Esophagus squamous epithelium (tissue), 5 donors: ENCODE measurements at regions not wholly inside any gene's neighbourhood (a gene's known extent, or its start where the extent isn't known, plus 50 kb on each side); places are given as distances from the start of the nearest gene placed in this dataset.

Experiments used
- DNase-seq: peaks from one replicate; lab custom pipeline; 2025; lab: John Stamatoyannopoulos, UW
- H3K27ac ChIP-seq, 4 donors: fragments of 200-600 bp; sonication (generic); one replicate each; pipeline ENCODE4 v1.5.1; 2016 to 2019; ENCODE audit warnings: mild to moderate bottlenecking in 1 of 4
- H3K27me3 ChIP-seq, 4 donors: fragments of 200-600 bp; sonication (generic); 1 replicate in 3 of 4; 2 replicates in 1 of 4; pipeline versions ENCODE4 v1.5.1 to v1.6.0; 2017 to 2021; ENCODE audit warnings: antibody characterized with exemption in 1 of 4
- H3K36me3 ChIP-seq, 3 donors: fragments of 200-600 bp; sonication (generic); one replicate each; pipeline ENCODE4 v1.5.1; 2016 to 2019
- H3K4me1 ChIP-seq, 3 donors: fragments of 200-600 bp; sonication (generic); one replicate each; pipeline ENCODE4 v1.5.1; 2017 to 2019
- H3K4me3 ChIP-seq, 4 donors: fragments of 200-600 bp; sonication (generic); 1 replicate in 3 of 4; 2 replicates in 1 of 4; pipeline ENCODE4 v1.5.1; 2016 to 2019; ENCODE audit warnings: mild to moderate bottlenecking in 2 of 4, moderate library complexity in 1 of 4
- H3K9me3 ChIP-seq, 3 donors: fragments of 200-600 bp; sonication (generic); one replicate each; pipeline ENCODE4 v1.5.1; 2016 to 2019
- POLR2A ChIP-seq, 4 donors: fragments of 450-650 bp; IDR thresholded peaks; one replicate each; pipeline ENCODE4 v1.6.1; 2017; ENCODE audit warnings: antibody characterized with exemption in 4 of 4, mild to moderate bottlenecking in 4 of 4, moderate library complexity in 3 of 4
- WGBS, 2 donors: methylation state at CpG; one replicate each; pipeline ENCODE4 v1.1.5; 2018; 5-methylcytosine and 5-hydroxymethylcytosine counted together
- intact Hi-C: fragments of 100-400 bp; cut with DNase I; formaldehyde crosslinking; loops from one replicate; pipeline ENCODE4 v1.15.0; 2022
- TF ChIP-seq, protein P1 (sequence below), 6 experiments: fragments of 450-650 bp in 4 of 6; fragments of 200-600 bp in 2 of 6; sonication (generic) in 2 of 6; IDR thresholded peaks; one replicate each; pipeline ENCODE4 v1.5.1; 2016 to 2019; ENCODE audit warnings: antibody characterized with exemption in 6 of 6, mild to moderate bottlenecking in 4 of 6, moderate library complexity in 4 of 6
- donor health status: DM: yes; HTN: yes; CAD: no.

DNA sequence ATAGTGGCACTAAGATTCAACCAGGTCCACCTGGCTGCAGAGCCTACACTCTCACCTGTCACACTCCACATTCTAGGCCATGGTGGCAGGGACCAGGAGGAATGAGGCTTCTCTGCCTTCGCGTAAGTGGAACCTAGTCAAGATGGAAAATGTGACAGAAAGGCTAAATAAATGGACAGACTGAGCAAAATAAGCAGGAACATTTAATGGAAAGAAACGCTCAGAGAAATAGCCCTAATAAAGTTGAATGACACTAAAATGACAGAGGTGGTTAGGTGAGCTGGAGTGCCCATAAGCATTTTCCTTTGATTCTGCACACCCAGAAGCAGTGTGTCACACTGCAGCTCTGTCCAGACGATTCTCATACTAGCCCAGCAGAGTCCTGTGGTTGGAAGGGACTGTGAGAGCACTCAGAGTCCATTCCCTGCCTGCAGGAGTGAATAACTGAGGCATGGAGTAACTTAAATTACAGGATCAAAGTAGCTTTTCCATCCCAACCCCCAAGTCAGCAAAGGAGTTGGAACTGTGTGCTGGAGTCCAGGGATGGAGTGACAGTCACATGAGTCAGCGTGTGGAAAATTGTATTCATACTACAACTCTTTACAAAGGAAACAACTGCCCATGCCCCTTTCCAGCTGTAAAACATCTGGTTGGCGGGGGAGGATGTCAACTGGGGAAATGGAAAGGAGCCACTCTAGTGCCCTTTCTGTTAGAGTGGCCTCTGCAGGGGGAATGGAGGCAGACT, 105.4 kb upstream of the LGALSL start:
- intact Hi-C loops, result no loop called here
- H3K9me3 ChIP-seq, result no peaks in the 10 kb centered on the region
- TF ChIP-seq POLR2A (IDR thresholded peaks at IDR 0.05), result no peak
- TF ChIP-seq, protein P1, sequence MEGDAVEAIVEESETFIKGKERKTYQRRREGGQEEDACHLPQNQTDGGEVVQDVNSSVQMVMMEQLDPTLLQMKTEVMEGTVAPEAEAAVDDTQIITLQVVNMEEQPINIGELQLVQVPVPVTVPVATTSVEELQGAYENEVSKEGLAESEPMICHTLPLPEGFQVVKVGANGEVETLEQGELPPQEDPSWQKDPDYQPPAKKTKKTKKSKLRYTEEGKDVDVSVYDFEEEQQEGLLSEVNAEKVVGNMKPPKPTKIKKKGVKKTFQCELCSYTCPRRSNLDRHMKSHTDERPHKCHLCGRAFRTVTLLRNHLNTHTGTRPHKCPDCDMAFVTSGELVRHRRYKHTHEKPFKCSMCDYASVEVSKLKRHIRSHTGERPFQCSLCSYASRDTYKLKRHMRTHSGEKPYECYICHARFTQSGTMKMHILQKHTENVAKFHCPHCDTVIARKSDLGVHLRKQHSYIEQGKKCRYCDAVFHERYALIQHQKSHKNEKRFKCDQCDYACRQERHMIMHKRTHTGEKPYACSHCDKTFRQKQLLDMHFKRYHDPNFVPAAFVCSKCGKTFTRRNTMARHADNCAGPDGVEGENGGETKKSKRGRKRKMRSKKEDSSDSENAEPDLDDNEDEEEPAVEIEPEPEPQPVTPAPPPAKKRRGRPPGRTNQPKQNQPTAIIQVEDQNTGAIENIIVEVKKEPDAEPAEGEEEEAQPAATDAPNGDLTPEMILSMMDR (IDR thresholded peaks at IDR 0.05), result no peak
- no peak overlapping the region for H3K4me3 ChIP-seq
- no peaks in the 10 kb centered on the region for H3K27me3 ChIP-seq
- no peaks in the 10 kb centered on the region for H3K36me3 ChIP-seq
- 53 to 78% methylated on average over 4 to 6 of the region's 6 CpGs for WGBS, 2 donors
- no peak for DNase-seq
- H3K4me1 ChIP-seq, result no peaks in the 10 kb centered on the region
- no peak overlapping the region for H3K27ac ChIP-seq

DNA sequence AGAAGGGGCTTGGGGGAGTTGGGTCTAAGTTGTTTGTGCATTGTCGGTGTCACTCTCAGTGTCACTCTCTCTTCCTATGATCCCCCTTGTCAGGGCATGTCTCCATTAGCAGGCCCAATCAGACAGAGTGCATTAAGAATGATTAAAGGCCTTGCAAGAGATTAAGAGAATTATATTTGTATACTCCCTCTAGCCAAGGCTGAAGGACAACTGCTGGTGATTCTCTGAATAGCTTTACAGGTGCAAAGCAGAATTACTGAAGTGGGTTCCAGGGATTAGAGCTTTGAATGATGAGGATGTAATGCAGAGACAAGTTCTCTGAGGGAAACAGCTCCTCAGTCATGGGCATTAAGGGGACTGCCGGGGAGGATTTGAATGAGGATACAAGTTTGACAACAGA, 104.8 kb upstream of the LGALSL start:
- Histone ChIP-seq H3K27ac (no peak overlapping the region), H3K4me1 (no peaks in the 10 kb centered on the region), H3K4me3 (no peak overlapping the region), H3K36me3 (no peaks in the 10 kb centered on the region), H3K9me3 (no peaks in the 10 kb centered on the region), H3K27me3 (no peaks in the 10 kb centered on the region)
- intact Hi-C loops, result no loop called here
- 75 to 83% methylated on average over 2 of the region's 2 CpGs for WGBS, 2 donors
- TF ChIP-seq POLR2A (IDR thresholded peaks at IDR 0.05), result no peak
- TF ChIP-seq, protein P1 (IDR thresholded peaks at IDR 0.05), result peak in 1 of 6 experiments; percentile 6
- no peak for DNase-seq

DNA sequence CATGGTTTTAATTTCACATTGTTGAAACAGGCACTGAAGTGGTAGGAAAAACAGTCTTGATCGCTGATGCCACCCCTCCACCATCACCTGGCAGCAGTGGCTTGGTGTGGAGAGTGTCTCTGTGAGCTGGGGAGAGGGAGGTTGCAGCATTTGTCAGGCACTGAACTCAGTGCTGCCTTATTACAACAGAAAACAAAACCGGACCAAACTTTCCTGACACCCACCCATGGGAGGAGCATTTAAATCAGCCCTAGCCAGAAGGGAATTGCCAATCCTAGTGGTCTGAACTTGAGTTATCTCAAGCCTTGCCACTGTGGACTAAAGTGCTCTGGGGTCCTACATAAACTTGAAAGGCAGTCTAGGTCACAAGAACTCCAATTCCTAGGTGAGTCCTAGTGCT, 103.0 kb upstream of the LGALSL start:
- H3K9me3 ChIP-seq, result no peaks in the 10 kb centered on the region
- no peaks in the 10 kb centered on the region for H3K36me3 ChIP-seq
- H3K4me1 ChIP-seq, result peaks cover 0 to 14% (median 2%) of the 10 kb centered on the region in 3 donors
- no peak for DNase-seq
- H3K4me3 ChIP-seq, result no peak overlapping the region
- 75 to 92% methylated on average over 2 of the region's 2 CpGs for WGBS, 2 donors
- H3K27me3 ChIP-seq, result no peaks in the 10 kb centered on the region
- intact Hi-C loops, result no loop called here
- no peak overlapping the region for H3K27ac ChIP-seq
- no peak for TF ChIP-seq POLR2A (IDR thresholded peaks at IDR 0.05)
- TF ChIP-seq, protein P1 (IDR thresholded peaks at IDR 0.05), result no peak

DNA sequence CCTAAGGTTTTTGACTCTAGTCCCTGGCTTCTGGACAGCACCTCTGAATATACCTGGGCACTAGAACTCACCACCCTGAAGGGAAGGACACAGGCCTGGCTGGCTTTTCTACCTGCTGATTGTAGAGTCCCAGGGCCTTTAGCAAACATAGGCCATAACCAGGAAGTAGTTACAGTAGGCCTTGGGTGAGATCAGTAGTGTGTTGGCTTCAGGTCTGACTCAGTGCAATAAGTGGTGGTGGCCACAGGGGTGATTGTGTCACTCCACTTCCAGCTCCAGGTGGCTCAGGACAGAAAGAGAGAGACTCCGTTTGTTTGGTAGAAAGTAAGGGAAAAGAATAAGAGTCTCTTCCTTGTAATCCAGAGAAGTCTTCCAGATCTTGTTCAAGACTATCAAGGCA, 101.7 kb upstream of the LGALSL start:
- TF ChIP-seq POLR2A (IDR thresholded peaks at IDR 0.05), result no peak
- TF ChIP-seq, protein P1 (IDR thresholded peaks at IDR 0.05), result peak in 1 of 6 experiments; percentile 31
- intact Hi-C loops, result no loop called here
- H3K4me1 ChIP-seq, result peaks cover 0 to 15% (median 2%) of the 10 kb centered on the region in 3 donors
- WGBS, 2 donors, result 64 to 81% methylated on average over 1 of the region's 1 CpG
- no peak for DNase-seq
- H3K4me3 ChIP-seq, result no peak overlapping the region
- H3K9me3 ChIP-seq, result no peaks in the 10 kb centered on the region
- H3K36me3 ChIP-seq, result no peaks in the 10 kb centered on the region
- H3K27ac ChIP-seq, result no peak overlapping the region
- H3K27me3 ChIP-seq, result no peaks in the 10 kb centered on the region

DNA sequence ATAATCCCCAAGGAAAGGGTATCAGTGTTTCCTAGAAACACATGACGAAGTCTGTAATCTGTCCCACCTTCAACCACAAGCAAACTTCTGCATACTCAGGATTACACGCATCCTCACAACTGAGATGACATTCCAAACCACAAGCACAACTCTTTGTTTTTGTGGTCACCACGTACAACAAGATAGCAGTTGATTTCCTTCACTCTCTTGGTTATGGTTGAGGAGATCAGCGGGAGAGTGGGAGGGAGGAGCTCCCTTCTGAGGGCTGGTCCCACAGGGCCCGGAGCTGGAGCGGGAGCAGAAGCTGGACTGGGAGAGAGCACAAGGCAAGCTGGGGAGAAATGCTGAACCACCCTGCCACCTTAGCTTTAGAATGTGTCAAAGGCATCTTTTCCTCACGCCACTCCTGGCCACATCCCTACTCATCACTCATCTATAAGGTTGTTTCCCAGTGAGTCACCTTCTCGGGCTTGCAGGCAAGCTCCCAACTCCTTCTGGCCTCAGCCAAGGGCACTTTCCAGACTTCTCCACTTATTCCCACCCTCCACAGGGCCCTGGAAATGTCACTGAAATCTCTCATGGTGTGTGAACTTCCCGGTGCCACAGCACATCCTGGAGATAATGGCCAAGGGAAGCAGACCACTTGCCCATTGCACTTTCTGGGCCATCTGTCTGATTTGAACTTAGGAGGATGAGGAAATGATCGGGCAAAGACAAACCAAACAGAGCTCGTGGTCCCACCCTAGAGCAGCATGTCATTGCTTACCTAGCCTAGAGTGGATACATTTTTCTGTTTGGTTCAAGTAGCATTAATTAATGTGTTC, 98.9 kb upstream of the LGALSL start:
- H3K36me3 ChIP-seq, result no peaks in the 10 kb centered on the region
- H3K4me1 ChIP-seq, result peaks cover 0 to 32% (median 8%) of the 10 kb centered on the region in 3 donors
- 52 to 55% methylated on average over 10 of the region's 11 CpGs for WGBS, 2 donors
- TF ChIP-seq, protein P1 (IDR thresholded peaks at IDR 0.05), result no peak
- no peak for TF ChIP-seq POLR2A (IDR thresholded peaks at IDR 0.05)
- H3K4me3 ChIP-seq, result no peak overlapping the region
- H3K27ac ChIP-seq, result peak overlapping the region in 3 of 4 donors; percentile 8 to 49 (median 15)
- no peaks in the 10 kb centered on the region for H3K9me3 ChIP-seq
- no peaks in the 10 kb centered on the region for H3K27me3 ChIP-seq
- DNase-seq, result no peak
- intact Hi-C loops, result no loop called here
